Neuronal stem cell (in vitro differentiated cells): ENCODE measurements at regions not wholly inside any gene's neighbourhood (a gene's known extent, or its start where the extent isn't known, plus 50 kb on each side); places are given as distances from the start of the nearest gene placed in this dataset.

Experiments used
- DNase-seq: peaks from one replicate; pipeline ENCODE4 v3.0.0-alpha.2; 2013; ENCODE audit warnings: low spot score
- H2AFZ ChIP-seq: one replicate; pipeline ENCODE4 v1.6.1; 2013; ENCODE audit warnings: mild to moderate bottlenecking, low read length, inconsistent platforms
- H2AK5ac ChIP-seq: 2 replicates; pipeline ENCODE4 v1.6.1; 2013; ENCODE audit warnings: low read depth, mild to moderate bottlenecking, inconsistent platforms, low read length, moderate library complexity, mixed read lengths
- H2BK120ac ChIP-seq: 2 replicates; pipeline ENCODE4 v1.6.1; 2013; ENCODE audit warnings: low read depth, mild to moderate bottlenecking, inconsistent platforms, low read length, moderate library complexity, mixed read lengths
- H2BK12ac ChIP-seq: one replicate; pipeline ENCODE4 v1.6.1; 2013; ENCODE audit warnings: low read length, inconsistent platforms
- H2BK15ac ChIP-seq: 2 replicates; pipeline ENCODE4 v1.6.1; 2013; ENCODE audit warnings: mild to moderate bottlenecking, low read length, inconsistent platforms, mixed read lengths
- H2BK5ac ChIP-seq: one replicate; pipeline ENCODE4 v1.6.1; 2013; ENCODE audit warnings: inconsistent platforms, mild to moderate bottlenecking, low read length, moderate library complexity
- H3K14ac ChIP-seq: one replicate; pipeline ENCODE4 v1.6.1; 2013; ENCODE audit warnings: low read length, inconsistent platforms
- H3K18ac ChIP-seq: 2 replicates; pipeline ENCODE4 v1.6.1; 2013; ENCODE audit warnings: low read length, inconsistent platforms
- H3K23ac ChIP-seq: 2 replicates; pipeline ENCODE4 v1.6.1; 2013; ENCODE audit warnings: low read depth, mild to moderate bottlenecking, mixed read lengths, low read length, inconsistent platforms; ENCODE audit not compliant: poor library complexity
- H3K27ac ChIP-seq: replicated peaks from 3 replicates; pipeline ENCODE4 v1.5.1; 2013; ENCODE audit warnings: low read length, inconsistent platforms
- H3K27me3 ChIP-seq, 3 experiments: 2 replicates each; pipeline ENCODE4 v1.6.1; 2013; ENCODE audit warnings: low read length in 3 of 3, mild to moderate bottlenecking in 2 of 3, inconsistent platforms in 1 of 3, low read depth in 1 of 3, mixed read lengths in 1 of 3, moderate library complexity in 1 of 3; ENCODE audit not compliant: control insufficient read depth in 3 of 3, insufficient read depth in 3 of 3
- H3K36me3 ChIP-seq, 2 donors: replicated peaks in 1 of 2; 2 replicates each; pipeline ENCODE4 v1.6.1; 2013; ENCODE audit warnings: low read length in 2 of 2; ENCODE audit not compliant: control insufficient read depth in 2 of 2, insufficient read depth in 2 of 2
- H3K4ac ChIP-seq: 2 replicates; pipeline ENCODE4 v1.6.1; 2013; ENCODE audit warnings: inconsistent platforms, mild to moderate bottlenecking, low read length, moderate library complexity
- H3K4me1 ChIP-seq, 2 donors: 1 replicate in 1 of 2; 2 replicates in 1 of 2; pipeline ENCODE4 v1.6.1; 2013; ENCODE audit warnings: low read length in 2 of 2, low read depth in 1 of 2; ENCODE audit not compliant: control insufficient read depth in 2 of 2, insufficient read depth in 1 of 2
- H3K4me2 ChIP-seq: one replicate; pipeline ENCODE4 v1.6.1; 2013; ENCODE audit warnings: mild to moderate bottlenecking, low read length, inconsistent platforms; ENCODE audit not compliant: insufficient read depth, poor library complexity, severe bottlenecking
- H3K4me3 ChIP-seq, 2 donors: 2 replicates each; pipeline ENCODE4 v1.5.1; 2013; ENCODE audit warnings: low read length in 2 of 2, mild to moderate bottlenecking in 2 of 2, inconsistent platforms in 1 of 2, moderate library complexity in 1 of 2
- H3K79me1 ChIP-seq: one replicate; pipeline ENCODE4 v1.6.1; 2013; ENCODE audit warnings: low read depth, mild to moderate bottlenecking, inconsistent platforms, low read length, moderate library complexity
- H3K9ac ChIP-seq: one replicate; pipeline ENCODE4 v1.6.1; 2013; ENCODE audit warnings: mild to moderate bottlenecking, low read depth, low read length, inconsistent platforms; ENCODE audit not compliant: poor library complexity
- H3K9me3 ChIP-seq, 2 donors: replicated peaks in 1 of 2; 2 replicates each; pipeline versions ENCODE3 to v1.6.1; 2013; ENCODE audit warnings: low read length in 2 of 2, mild to moderate bottlenecking in 2 of 2, inconsistent platforms in 1 of 2, low read depth in 1 of 2, mixed read lengths in 1 of 2, moderate library complexity in 1 of 2; ENCODE audit not compliant: control insufficient read depth in 2 of 2, insufficient read depth in 1 of 2
- H4K8ac ChIP-seq: one replicate; pipeline ENCODE4 v1.6.1; 2013; ENCODE audit warnings: low read depth, mild to moderate bottlenecking, inconsistent platforms, low read length, moderate library complexity
- H4K91ac ChIP-seq: one replicate; pipeline ENCODE4 v1.6.1; 2013; ENCODE audit warnings: low read length, low read depth, mild to moderate bottlenecking, inconsistent platforms; ENCODE audit not compliant: poor library complexity
- WGBS, 2 donors: extraction: QIAGEN DNeasy Blood & Tissue Kit; methylation state at CpG; one replicate each; pipeline ENCODE4 v1.1.7; 2013; ENCODE audit warnings: missing lambda C conversion rate in 2 of 2, mixed read lengths in 1 of 2; ENCODE audit not compliant: insufficient read length in 2 of 2, insufficient replicate concordance in 1 of 2; ENCODE audit errors: extremely low coverage in 2 of 2; 5-methylcytosine and 5-hydroxymethylcytosine counted together

DNA sequence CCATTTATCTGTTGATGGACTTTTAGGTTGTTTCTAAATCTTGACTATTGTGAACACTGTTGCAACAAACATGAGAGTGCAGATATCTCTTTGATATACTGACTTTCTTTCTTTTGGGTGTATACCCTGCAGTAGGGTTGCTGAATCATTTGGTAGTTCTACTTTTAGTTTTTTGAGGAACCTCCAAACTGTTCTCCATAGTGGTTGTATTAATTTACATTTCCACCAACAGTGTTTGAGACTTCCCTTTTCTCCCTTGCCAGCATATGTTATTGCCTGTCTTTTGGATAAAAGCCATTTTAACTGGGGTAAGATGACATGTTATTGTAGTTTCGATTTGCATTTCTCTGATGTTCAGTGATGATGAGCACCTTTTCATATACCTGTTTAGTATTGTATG is 330.0 kb downstream of the DDX10 start:
- no CpG with 5 or more reads among the region's 1 CpG for WGBS, 2 donors

GRCh38 chr11:108997826-108998225 is 333.0 kb downstream of the DDX10 start:
- no peaks in the 10 kb centered on the region for H3K36me3 ChIP-seq
- no peak overlapping the region for H4K8ac ChIP-seq
- H3K18ac ChIP-seq, result no peak overlapping the region
- no peak for DNase-seq
- no peak overlapping the region for H2BK12ac ChIP-seq
- no peaks in the 10 kb centered on the region for H3K27me3 ChIP-seq
- H2AK5ac ChIP-seq, result no peak overlapping the region
- no peaks in the 10 kb centered on the region for H3K9me3 ChIP-seq
- H4K91ac ChIP-seq, result no peak overlapping the region
- H3K9ac ChIP-seq, result no peak overlapping the region
- no peak overlapping the region for H2BK15ac ChIP-seq
- H3K4me3 ChIP-seq, result no peak overlapping the region
- no peak overlapping the region for H3K4me2 ChIP-seq
- H2BK5ac ChIP-seq, result no peak overlapping the region
- no peak overlapping the region for H3K23ac ChIP-seq
- no peaks in the 10 kb centered on the region for H3K79me1 ChIP-seq
- no peak overlapping the region for H3K14ac ChIP-seq
- H2BK120ac ChIP-seq, result no peak overlapping the region
- no peak overlapping the region for H2AFZ ChIP-seq
- H3K4me1 ChIP-seq, result no peaks in the 10 kb centered on the region
- no peak overlapping the region for H3K27ac ChIP-seq
- no peak overlapping the region for H3K4ac ChIP-seq

More for the DNA sequence above, 330.0 kb downstream of the DDX10 start:
- H3K9ac ChIP-seq, result no peak overlapping the region
- H3K18ac ChIP-seq, result no peak overlapping the region
- no peak overlapping the region for H3K4me2 ChIP-seq
- no peaks in the 10 kb centered on the region for H3K79me1 ChIP-seq
- no peak overlapping the region for H3K27ac ChIP-seq
- H2BK12ac ChIP-seq, result no peak overlapping the region
- H3K4me3 ChIP-seq, result no peak overlapping the region
- no peak overlapping the region for H2AFZ ChIP-seq
- no peak overlapping the region for H3K23ac ChIP-seq
- no peak overlapping the region for H2BK15ac ChIP-seq
- H3K36me3 ChIP-seq, result no peaks in the 10 kb centered on the region
- no peaks in the 10 kb centered on the region for H3K9me3 ChIP-seq
- H4K91ac ChIP-seq, result no peak overlapping the region
- no peaks in the 10 kb centered on the region for H3K27me3 ChIP-seq
- H3K4me1 ChIP-seq, result no peaks in the 10 kb centered on the region
- no peak for DNase-seq
- H2BK120ac ChIP-seq, result no peak overlapping the region
- no peak overlapping the region for H2AK5ac ChIP-seq
- H4K8ac ChIP-seq, result no peak overlapping the region
- no peak overlapping the region for H3K14ac ChIP-seq
- H2BK5ac ChIP-seq, result no peak overlapping the region
- H3K4ac ChIP-seq, result no peak overlapping the region

DNA sequence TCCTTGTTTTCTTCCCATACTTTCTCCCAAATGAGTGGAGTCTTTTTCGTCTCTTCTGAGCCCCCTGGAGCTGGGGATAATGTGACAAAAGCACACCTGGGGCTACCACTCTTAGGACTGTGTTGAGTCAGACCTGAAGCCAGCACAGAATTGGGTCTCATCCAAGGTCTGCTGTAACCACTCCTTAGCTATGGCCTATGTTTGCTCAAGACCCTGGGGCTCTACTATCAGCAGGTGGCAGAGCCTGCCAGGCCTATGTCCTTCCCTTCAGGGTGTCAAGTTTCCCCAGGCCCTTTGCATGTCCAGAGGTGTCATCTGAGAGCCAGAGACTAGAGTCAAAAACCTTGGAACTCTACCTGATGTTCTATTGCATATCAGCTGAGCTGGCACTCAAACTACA is 335.7 kb downstream of the DDX10 start:
- Histone ChIP-seq H3K14ac (no peak overlapping the region), H3K27ac (no peak overlapping the region), H4K8ac (no peak overlapping the region), H3K4me2 (no peak overlapping the region), H4K91ac (no peak overlapping the region), H2AK5ac (no peak overlapping the region), H3K18ac (no peak overlapping the region), H2BK120ac (no peak overlapping the region), H3K79me1 (no peaks in the 10 kb centered on the region), H3K27me3 (no peaks in the 10 kb centered on the region), H3K9me3 (no peaks in the 10 kb centered on the region), H2BK12ac (no peak overlapping the region), H3K36me3 (no peaks in the 10 kb centered on the region), H3K23ac (no peak overlapping the region), H3K4me1 (no peaks in the 10 kb centered on the region), H2BK15ac (no peak overlapping the region), H2AFZ (no peak overlapping the region), H3K4ac (no peak overlapping the region), H3K9ac (no peak overlapping the region), H3K4me3 (no peak overlapping the region), H2BK5ac (no peak overlapping the region)
- no peak for DNase-seq
- WGBS, 2 donors, result no CpG with 5 or more reads among the region's 1 CpG

DNA sequence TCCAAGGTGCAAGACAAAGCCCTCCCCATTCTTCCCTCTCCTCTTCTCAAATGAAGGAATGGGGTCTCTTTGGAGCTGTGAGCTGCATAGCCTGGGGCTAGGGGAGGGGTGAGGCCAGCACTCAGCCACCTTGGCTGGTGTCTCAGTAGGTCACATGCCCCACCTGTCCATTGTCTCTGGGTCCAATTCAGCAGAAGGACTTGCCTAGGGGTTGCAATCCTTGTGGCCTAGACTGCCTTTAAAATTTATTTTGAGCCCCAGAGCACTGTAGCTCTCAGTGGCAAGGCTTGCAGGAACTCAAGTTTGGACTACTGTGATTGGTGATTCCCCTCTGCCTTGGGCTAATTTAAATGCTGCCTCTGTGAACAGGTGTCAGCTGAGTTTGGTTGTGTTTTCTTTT is 336.7 kb downstream of the DDX10 start:
- DNase-seq, result no peak
- H3K4me3 ChIP-seq, result no peak overlapping the region
- H4K8ac ChIP-seq, result no peak overlapping the region
- no peak overlapping the region for H3K4me2 ChIP-seq
- H3K18ac ChIP-seq, result no peak overlapping the region
- no peak overlapping the region for H2AFZ ChIP-seq
- H3K27ac ChIP-seq, result no peak overlapping the region
- no peak overlapping the region for H2BK15ac ChIP-seq
- no peak overlapping the region for H2BK12ac ChIP-seq
- H2BK5ac ChIP-seq, result no peak overlapping the region
- no peak overlapping the region for H4K91ac ChIP-seq
- no peaks in the 10 kb centered on the region for H3K27me3 ChIP-seq
- H3K36me3 ChIP-seq, result no peaks in the 10 kb centered on the region
- no peaks in the 10 kb centered on the region for H3K4me1 ChIP-seq
- no peaks in the 10 kb centered on the region for H3K9me3 ChIP-seq
- no peak overlapping the region for H2BK120ac ChIP-seq
- no peak overlapping the region for H3K14ac ChIP-seq
- H3K23ac ChIP-seq, result no peak overlapping the region
- H3K9ac ChIP-seq, result no peak overlapping the region
- no peaks in the 10 kb centered on the region for H3K79me1 ChIP-seq
- H3K4ac ChIP-seq, result no peak overlapping the region
- no peak overlapping the region for H2AK5ac ChIP-seq
